ENCODE measurements at regions not wholly inside any gene's neighbourhood (a gene's known extent, or its start where the extent isn't known, plus 50 kb on each side); places are given as distances from the start of the nearest gene placed in this dataset.

GRCh38 chr11:95325777-95326258, 94.8 kb upstream of the SESN3 start:
- no peak for TF ChIP-seq ZFX (IDR thresholded peaks at IDR 0.05; ENCODE audit: borderline replicate concordance)
- no peak for TF ChIP-seq CTCF (IDR thresholded peaks at IDR 0.05)
